Peyer's patch (tissue), 4 donors: ENCODE measurements at regions not wholly inside any gene's neighbourhood (a gene's known extent, or its start where the extent isn't known, plus 50 kb on each side); places are given as distances from the start of the nearest gene placed in this dataset.
"Not testable (repeated sequence)": the region's sequence is repeated elsewhere in the genome, so short reads cannot be mapped to it uniquely, and the experiment has no call there.

Experiments
- DNase-seq, 3 donors: peaks; one replicate each; pipeline ENCODE4 v3.0.0-alpha.2; 2017 to 2019
- H3K27ac ChIP-seq, 4 donors: fragments of 200-600 bp; sonication (generic); one replicate each; pipeline ENCODE4 v1.5.1; 2016 to 2019
- H3K27me3 ChIP-seq, 2 donors: fragments of 200-600 bp; sonication (generic); one replicate each; pipeline ENCODE4 v1.5.1; 2019
- H3K36me3 ChIP-seq, 3 donors: fragments of 200-600 bp; sonication (generic); one replicate each; pipeline ENCODE4 v1.5.1; 2016 to 2019
- H3K4me1 ChIP-seq, 4 donors: fragments of 200-600 bp; sonication (generic); one replicate each; pipeline ENCODE4 v1.5.1; 2016 to 2019
- H3K4me3 ChIP-seq, 4 donors: fragments of 200-600 bp; sonication (generic); 1 replicate in 3 of 4; 2 replicates in 1 of 4; pipeline ENCODE4 v1.5.1; 2016 to 2019; ENCODE audit warnings: mild to moderate bottlenecking in 1 of 4
- H3K9me3 ChIP-seq, 4 donors: fragments of 200-600 bp; sonication (generic); one replicate each; pipeline ENCODE4 v1.5.1; 2016 to 2019; ENCODE audit warnings: mild to moderate bottlenecking in 1 of 4

GRCh38 chr21:6428498-6429092 is 4092.8 kb upstream of the TPTE start:
- H3K9me3 ChIP-seq, H3K27me3 ChIP-seq, H3K36me3 ChIP-seq, H3K27ac ChIP-seq, DNase-seq, H3K4me3 ChIP-seq, H3K4me1 ChIP-seq: not testable (repeated sequence)

- not testable (repeated sequence) for H3K4me3 ChIP-seq, H3K9me3 ChIP-seq, H3K36me3 ChIP-seq, H3K4me1 ChIP-seq, H3K27ac ChIP-seq, DNase-seq, H3K27me3 ChIP-seq
These were observed 4091.5 kb upstream of the TPTE start for GRCh38 chr21:6429924-6430323.

GRCh38 chr21:6433149-6433548 is 4088.2 kb upstream of the TPTE start:
- not testable (repeated sequence) for H3K27me3 ChIP-seq, H3K36me3 ChIP-seq, H3K9me3 ChIP-seq, H3K4me3 ChIP-seq, H3K27ac ChIP-seq, H3K4me1 ChIP-seq, DNase-seq

GRCh38 chr21:6436205-6436604 is 4085.2 kb upstream of the TPTE start:
- H3K36me3 ChIP-seq, result not testable (repeated sequence)

GRCh38 chr21:6436971-6437833 is 4084.2 kb upstream of the TPTE start:
- not testable (repeated sequence) for H3K4me1 ChIP-seq, H3K9me3 ChIP-seq, H3K36me3 ChIP-seq, H3K27me3 ChIP-seq, H3K27ac ChIP-seq, H3K4me3 ChIP-seq
- DNase-seq, result peak in 1 of 3 donors; percentile 14

More at GRCh38 chr21:6436205-6436604, 4085.2 kb upstream of the TPTE start:
- not testable (repeated sequence) for H3K27ac ChIP-seq, H3K27me3 ChIP-seq, H3K4me1 ChIP-seq, H3K9me3 ChIP-seq, H3K4me3 ChIP-seq, DNase-seq

GRCh38 chr21:6437834-6438187 is 4083.6 kb upstream of the TPTE start:
- not testable (repeated sequence) for DNase-seq, H3K9me3 ChIP-seq, H3K4me3 ChIP-seq, H3K36me3 ChIP-seq, H3K4me1 ChIP-seq, H3K27ac ChIP-seq, H3K27me3 ChIP-seq

GRCh38 chr21:6439058-6439457 is 4082.3 kb upstream of the TPTE start:
- not testable (repeated sequence) for H3K36me3 ChIP-seq, DNase-seq, H3K27me3 ChIP-seq

GRCh38 chr21:6454648-6455340 is 4066.6 kb upstream of the TPTE start:
- not testable (repeated sequence) for H3K27me3 ChIP-seq, H3K36me3 ChIP-seq, H3K4me1 ChIP-seq, H3K4me3 ChIP-seq, DNase-seq, H3K27ac ChIP-seq, H3K9me3 ChIP-seq

More at GRCh38 chr21:6439058-6439457, 4082.3 kb upstream of the TPTE start:
- H3K27ac ChIP-seq, H3K4me1 ChIP-seq, H3K9me3 ChIP-seq, H3K4me3 ChIP-seq: not testable (repeated sequence)

- H3K27ac ChIP-seq, DNase-seq, H3K36me3 ChIP-seq, H3K4me3 ChIP-seq, H3K27me3 ChIP-seq, H3K9me3 ChIP-seq, H3K4me1 ChIP-seq: not testable (repeated sequence)
These were observed 4065.2 kb upstream of the TPTE start for GRCh38 chr21:6456011-6456661.

GRCh38 chr21:6459761-6460160 is 4061.6 kb upstream of the TPTE start:
- not testable (repeated sequence) for H3K27ac ChIP-seq, DNase-seq, H3K4me3 ChIP-seq, H3K4me1 ChIP-seq, H3K9me3 ChIP-seq, H3K36me3 ChIP-seq, H3K27me3 ChIP-seq

- not testable (repeated sequence) for H3K36me3 ChIP-seq, H3K27ac ChIP-seq, H3K27me3 ChIP-seq, H3K4me1 ChIP-seq, DNase-seq, H3K9me3 ChIP-seq, H3K4me3 ChIP-seq
These were observed 4060.0 kb upstream of the TPTE start for GRCh38 chr21:6461358-6461757.

GRCh38 chr21:6464419-6464818 is 4057.0 kb upstream of the TPTE start:
- not testable (repeated sequence) for H3K27ac ChIP-seq, H3K4me3 ChIP-seq, H3K9me3 ChIP-seq, H3K4me1 ChIP-seq, H3K27me3 ChIP-seq, H3K36me3 ChIP-seq, DNase-seq

- not testable (repeated sequence) for H3K4me3 ChIP-seq, H3K4me1 ChIP-seq, H3K27me3 ChIP-seq, DNase-seq, H3K27ac ChIP-seq, H3K36me3 ChIP-seq, H3K9me3 ChIP-seq
These were observed 4055.2 kb upstream of the TPTE start for GRCh38 chr21:6466081-6466698.

GRCh38 chr21:6466707-6467106 is 4054.7 kb upstream of the TPTE start:
- not testable (repeated sequence) for H3K27me3 ChIP-seq, H3K9me3 ChIP-seq, H3K27ac ChIP-seq, DNase-seq, H3K36me3 ChIP-seq, H3K4me3 ChIP-seq, H3K4me1 ChIP-seq
